Prostate gland (tissue), 2 donors: ENCODE measurements at regions not wholly inside any gene's neighbourhood (a gene's known extent, or its start where the extent isn't known, plus 50 kb on each side); places are given as distances from the start of the nearest gene placed in this dataset.

Experiments
- POLR2A ChIP-seq: fragments of 450-650 bp; IDR thresholded peaks from one replicate; pipeline ENCODE4 v1.6.1; 2016; ENCODE audit warnings: antibody characterized with exemption, mild to moderate bottlenecking
- POLR2AphosphoS5 ChIP-seq: sonication (generic); formaldehyde crosslinking; IDR thresholded peaks from one replicate; pipeline ENCODE4 v1.6.1; 2017; ENCODE audit warnings: antibody characterized with exemption
- TF ChIP-seq, protein P1 (sequence below), 4 experiments: fragments of 200-600 bp in 2 of 4; fragments of 450-650 bp in 2 of 4; sonication (generic) in 2 of 4; IDR thresholded peaks; 1 replicate in 3 of 4; 2 replicates in 1 of 4; pipeline ENCODE4 v1.5.1; 2016 to 2019; ENCODE audit warnings: antibody characterized with exemption in 4 of 4, mild to moderate bottlenecking in 2 of 4, moderate library complexity in 2 of 4

DNA sequence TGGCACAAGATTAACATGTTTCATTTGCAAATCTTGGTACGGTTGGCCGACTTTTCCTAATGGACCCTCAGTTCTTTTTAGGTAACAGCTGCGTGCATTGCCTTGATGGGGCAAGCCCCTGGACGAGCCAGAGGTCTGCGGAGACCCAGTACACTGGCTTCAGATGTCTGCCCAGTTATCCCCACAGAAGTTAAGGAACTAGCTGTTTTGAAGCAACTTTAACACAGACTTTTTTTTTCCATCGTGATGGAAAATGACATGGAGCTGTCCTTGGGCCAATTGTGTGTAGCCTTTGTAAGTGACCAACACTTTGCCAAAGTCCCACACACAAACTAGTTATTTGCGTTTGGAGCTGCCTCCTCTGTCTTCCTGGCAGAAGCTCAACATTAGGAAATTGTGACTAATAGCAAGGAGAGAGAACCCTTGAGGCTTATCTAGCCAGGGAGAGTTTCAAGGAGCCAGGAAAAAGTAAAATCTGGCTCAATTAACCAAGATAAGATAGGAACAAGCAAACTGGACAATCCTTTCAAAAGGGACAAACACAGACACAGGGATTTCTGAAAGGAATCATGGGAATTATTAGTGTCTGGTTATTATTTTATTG is 99.6 kb upstream of the BMPER start:
- TF ChIP-seq, protein P1, sequence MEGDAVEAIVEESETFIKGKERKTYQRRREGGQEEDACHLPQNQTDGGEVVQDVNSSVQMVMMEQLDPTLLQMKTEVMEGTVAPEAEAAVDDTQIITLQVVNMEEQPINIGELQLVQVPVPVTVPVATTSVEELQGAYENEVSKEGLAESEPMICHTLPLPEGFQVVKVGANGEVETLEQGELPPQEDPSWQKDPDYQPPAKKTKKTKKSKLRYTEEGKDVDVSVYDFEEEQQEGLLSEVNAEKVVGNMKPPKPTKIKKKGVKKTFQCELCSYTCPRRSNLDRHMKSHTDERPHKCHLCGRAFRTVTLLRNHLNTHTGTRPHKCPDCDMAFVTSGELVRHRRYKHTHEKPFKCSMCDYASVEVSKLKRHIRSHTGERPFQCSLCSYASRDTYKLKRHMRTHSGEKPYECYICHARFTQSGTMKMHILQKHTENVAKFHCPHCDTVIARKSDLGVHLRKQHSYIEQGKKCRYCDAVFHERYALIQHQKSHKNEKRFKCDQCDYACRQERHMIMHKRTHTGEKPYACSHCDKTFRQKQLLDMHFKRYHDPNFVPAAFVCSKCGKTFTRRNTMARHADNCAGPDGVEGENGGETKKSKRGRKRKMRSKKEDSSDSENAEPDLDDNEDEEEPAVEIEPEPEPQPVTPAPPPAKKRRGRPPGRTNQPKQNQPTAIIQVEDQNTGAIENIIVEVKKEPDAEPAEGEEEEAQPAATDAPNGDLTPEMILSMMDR (IDR thresholded peaks at IDR 0.05) = no peak
- TF ChIP-seq POLR2AphosphoS5 (no peak), POLR2A (no peak)
